ENCODE measurements at regions not wholly inside any gene's neighbourhood (a gene's known extent, or its start where the extent isn't known, plus 50 kb on each side); places are given as distances from the start of the nearest gene placed in this dataset.

DNA sequence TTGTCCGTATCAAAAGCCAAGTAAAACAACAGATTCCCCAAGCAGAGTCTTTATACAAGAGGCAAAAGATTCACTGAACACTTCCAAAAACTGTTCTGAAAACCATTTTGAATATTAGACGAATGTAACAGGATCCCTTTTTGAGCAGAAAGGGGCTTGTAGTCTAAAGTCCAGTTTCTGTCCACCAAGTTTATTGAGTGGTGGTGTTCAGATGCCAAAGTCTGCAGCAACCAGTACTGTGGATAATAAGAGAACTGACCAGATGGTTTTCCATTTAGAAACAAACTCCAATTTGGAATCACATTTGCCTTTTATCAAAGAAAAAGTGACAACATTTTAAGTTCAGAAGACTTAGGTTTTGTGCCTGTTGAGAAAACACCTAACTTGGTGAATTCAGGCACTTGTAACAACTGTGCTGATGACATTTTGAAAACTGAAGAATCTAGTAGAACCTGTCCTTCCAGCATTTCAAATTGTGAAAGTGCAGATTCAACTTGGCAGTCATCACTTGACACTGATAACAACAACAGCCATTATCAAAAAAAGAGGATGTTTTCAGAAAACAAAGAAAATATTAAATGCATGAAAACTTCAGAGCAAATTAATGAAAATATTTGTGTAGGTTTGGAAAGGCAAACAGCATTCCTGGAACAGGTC, 217.1 kb downstream of the CSNK2A3 start:
- TF ChIP-seq, protein P1, sequence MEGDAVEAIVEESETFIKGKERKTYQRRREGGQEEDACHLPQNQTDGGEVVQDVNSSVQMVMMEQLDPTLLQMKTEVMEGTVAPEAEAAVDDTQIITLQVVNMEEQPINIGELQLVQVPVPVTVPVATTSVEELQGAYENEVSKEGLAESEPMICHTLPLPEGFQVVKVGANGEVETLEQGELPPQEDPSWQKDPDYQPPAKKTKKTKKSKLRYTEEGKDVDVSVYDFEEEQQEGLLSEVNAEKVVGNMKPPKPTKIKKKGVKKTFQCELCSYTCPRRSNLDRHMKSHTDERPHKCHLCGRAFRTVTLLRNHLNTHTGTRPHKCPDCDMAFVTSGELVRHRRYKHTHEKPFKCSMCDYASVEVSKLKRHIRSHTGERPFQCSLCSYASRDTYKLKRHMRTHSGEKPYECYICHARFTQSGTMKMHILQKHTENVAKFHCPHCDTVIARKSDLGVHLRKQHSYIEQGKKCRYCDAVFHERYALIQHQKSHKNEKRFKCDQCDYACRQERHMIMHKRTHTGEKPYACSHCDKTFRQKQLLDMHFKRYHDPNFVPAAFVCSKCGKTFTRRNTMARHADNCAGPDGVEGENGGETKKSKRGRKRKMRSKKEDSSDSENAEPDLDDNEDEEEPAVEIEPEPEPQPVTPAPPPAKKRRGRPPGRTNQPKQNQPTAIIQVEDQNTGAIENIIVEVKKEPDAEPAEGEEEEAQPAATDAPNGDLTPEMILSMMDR (IDR thresholded peaks at IDR 0.05) = no peak
- TF ChIP-seq POLR2AphosphoS5 (IDR thresholded peaks at IDR 0.05) = no peak

Measured in esophagus muscularis mucosa (tissue), 3 donors.